ENCODE measurements at regions not wholly inside any gene's neighbourhood (a gene's known extent, or its start where the extent isn't known, plus 50 kb on each side); places are given as distances from the start of the nearest gene placed in this dataset.

DNA sequence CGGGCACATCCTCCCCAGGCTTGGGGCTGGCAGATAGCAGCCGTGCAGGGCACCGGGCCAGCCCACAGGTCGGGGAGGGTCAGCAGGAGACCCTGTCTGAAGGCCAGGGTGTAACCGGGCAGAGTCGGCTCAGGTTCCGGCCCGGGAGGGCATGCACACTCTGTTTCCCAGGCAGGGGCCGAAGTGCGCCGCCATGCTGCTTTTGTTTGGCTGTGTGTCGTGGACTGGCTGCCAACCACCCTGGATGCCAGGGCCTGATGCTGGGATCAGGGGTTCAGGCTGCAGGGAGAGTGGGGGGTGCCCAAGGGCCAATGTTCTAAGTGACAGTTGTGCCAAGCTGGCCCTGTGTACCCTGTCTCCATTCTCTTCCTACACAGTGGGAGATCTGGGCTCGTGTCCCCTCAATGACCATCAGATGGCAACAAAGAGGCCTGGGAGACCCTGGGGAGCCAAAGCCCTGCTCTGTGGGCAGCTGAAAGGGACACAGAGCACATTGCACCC is 120.9 kb upstream of the B3GAT1 start:
- H3K27me3 ChIP-seq: peaks cover 7% of the 10 kb centered on the region
- no peaks in the 10 kb centered on the region for H3K4me1 ChIP-seq
- no peak overlapping the region for H3K4me3 ChIP-seq
- DNase-seq (peak; percentile 60), ATAC-seq (no peak)
- intact Hi-C loops (cut with DNase I): no loop called here
- no peak for TF ChIP-seq CTCF (IDR thresholded peaks at IDR 0.05)
- no peaks in the 10 kb centered on the region for H3K9me3 ChIP-seq
- H3K36me3 ChIP-seq: no peaks in the 10 kb centered on the region
- H3K27ac ChIP-seq: no peak overlapping the region

GRCh38 chr11:134532131-134532920 is 120.3 kb upstream of the B3GAT1 start:
- H3K4me1 ChIP-seq: no peaks in the 10 kb centered on the region
- peak; percentile 50 for DNase-seq
- ATAC-seq: no peak
- H3K4me3 ChIP-seq: no peak overlapping the region
- H3K27ac ChIP-seq: no peak overlapping the region
- TF ChIP-seq CTCF (IDR thresholded peaks at IDR 0.05): no peak
- no peaks in the 10 kb centered on the region for H3K36me3 ChIP-seq
- H3K9me3 ChIP-seq: no peaks in the 10 kb centered on the region
- H3K27me3 ChIP-seq: peaks cover 4% of the 10 kb centered on the region
- intact Hi-C loops (cut with DNase I): no loop called here

- intact Hi-C loops (cut with DNase I): no loop called here
- H3K36me3 ChIP-seq: no peaks in the 10 kb centered on the region
- peaks cover 4% of the 10 kb centered on the region for H3K27me3 ChIP-seq
- ATAC-seq (no peak), DNase-seq (peak; percentile 49)
- H3K4me1 ChIP-seq: no peaks in the 10 kb centered on the region
- no peak for TF ChIP-seq CTCF (IDR thresholded peaks at IDR 0.05)
- no peaks in the 10 kb centered on the region for H3K9me3 ChIP-seq
- H3K27ac ChIP-seq: no peak overlapping the region
- no peak overlapping the region for H3K4me3 ChIP-seq
These were observed 119.5 kb upstream of the B3GAT1 start for GRCh38 chr11:134531327-134532130.

DNA sequence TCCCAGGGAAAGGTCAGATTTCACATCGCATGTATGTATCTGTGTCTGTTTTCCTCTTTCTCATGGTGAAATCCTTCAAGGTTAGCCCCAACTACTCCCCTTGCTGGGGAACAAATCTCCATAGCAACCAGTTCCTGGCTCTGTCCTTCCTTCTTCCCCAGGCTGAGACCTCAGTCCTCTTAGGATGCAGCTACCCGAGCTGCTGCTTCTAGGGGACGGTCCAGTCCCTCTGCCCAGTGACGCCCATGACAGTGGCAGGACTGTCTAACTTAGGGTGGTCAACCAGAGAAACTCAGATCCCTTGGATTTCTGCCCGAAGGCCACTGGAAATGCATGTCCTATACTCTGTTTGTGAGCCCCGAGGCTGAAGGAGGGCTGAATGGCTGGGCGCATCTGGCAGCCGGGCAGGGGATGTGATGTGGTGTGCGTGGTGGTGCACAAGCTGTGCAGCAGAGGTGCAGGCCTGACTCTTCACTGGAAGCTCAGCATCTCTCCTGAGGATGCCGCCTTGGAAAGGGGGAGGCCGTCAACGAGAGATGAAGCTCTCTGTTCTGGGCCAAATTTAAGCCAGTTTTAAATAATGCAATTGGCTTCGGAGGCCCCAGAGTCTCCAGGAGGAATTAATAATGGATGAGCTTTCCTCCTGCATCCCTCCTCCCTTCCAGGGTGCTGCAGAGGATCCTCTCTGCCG is 118.7 kb upstream of the B3GAT1 start:
- no peaks in the 10 kb centered on the region for H3K36me3 ChIP-seq
- H3K9me3 ChIP-seq: no peaks in the 10 kb centered on the region
- H3K27me3 ChIP-seq: peaks cover 4% of the 10 kb centered on the region
- ATAC-seq (no peak), DNase-seq (peak; percentile 35)
- no peak overlapping the region for H3K27ac ChIP-seq
- H3K4me3 ChIP-seq: no peak overlapping the region
- no peak for TF ChIP-seq CTCF (IDR thresholded peaks at IDR 0.05)
- intact Hi-C loops (cut with DNase I): no loop called here
- no peaks in the 10 kb centered on the region for H3K4me1 ChIP-seq

DNA sequence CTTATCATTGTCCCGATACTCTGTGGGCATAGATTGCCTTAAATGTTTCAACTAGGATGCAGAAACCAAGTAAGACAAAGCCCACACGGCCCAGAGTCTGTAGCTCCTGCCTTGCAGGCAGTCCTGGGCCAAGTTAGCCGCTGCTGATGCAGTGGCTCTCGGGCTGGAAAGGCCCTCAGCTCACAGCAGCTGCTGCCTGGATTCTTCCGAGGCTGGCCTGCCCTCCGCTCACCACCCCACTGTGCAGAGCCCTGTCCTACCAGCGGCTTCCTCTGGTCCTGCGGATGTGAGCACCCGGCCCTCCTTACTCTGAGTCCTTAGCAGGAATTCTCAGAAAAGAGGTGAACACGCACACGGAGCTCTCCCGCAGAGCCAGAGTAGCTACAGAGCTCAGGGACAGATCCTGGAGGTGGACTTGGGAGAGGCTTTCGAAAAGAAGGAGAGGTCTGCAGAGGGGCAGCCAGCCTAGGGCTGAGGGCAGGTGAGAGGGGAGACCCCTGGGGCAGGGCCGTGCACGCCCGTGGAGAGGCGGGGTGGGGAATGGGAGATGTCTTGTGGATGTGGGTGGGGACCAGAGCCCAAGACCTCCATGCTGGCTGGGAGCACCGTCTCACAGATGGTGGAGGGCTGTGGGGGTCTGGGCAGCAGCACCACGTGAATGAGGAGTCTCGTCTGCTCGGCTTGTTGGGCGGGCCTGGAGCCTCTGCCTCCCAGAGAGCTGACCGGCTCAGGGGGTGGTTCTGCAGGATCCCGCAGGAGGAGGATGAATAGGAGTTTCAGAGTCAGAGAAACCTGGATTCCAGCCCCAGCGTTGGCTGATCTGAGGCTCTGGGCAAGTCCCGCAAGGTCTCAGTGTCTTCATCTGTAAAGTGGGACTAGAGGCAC is 117.4 kb upstream of the B3GAT1 start:
- H3K27me3 ChIP-seq: no peaks in the 10 kb centered on the region
- ATAC-seq (no peak), DNase-seq (peak; percentile 53)
- TF ChIP-seq CTCF (IDR thresholded peaks at IDR 0.05): no peak
- intact Hi-C loops (cut with DNase I): no loop called here
- no peak overlapping the region for H3K4me3 ChIP-seq
- no peak overlapping the region for H3K27ac ChIP-seq
- H3K4me1 ChIP-seq: no peaks in the 10 kb centered on the region
- H3K36me3 ChIP-seq: no peaks in the 10 kb centered on the region
- H3K9me3 ChIP-seq: no peaks in the 10 kb centered on the region

All from upper lobe of right lung (tissue), 1 donor.